Astrocyte (in vitro differentiated cells and primary cell): ENCODE measurements at regions not wholly inside any gene's neighbourhood (a gene's known extent, or its start where the extent isn't known, plus 50 kb on each side); places are given as distances from the start of the nearest gene placed in this dataset.

Source experiments
- DNase-seq: peaks from one replicate; pipeline ENCODE4 v3.0.0-alpha.2; 2010; ENCODE audit warnings: low read depth
- FAIRE-seq: peaks from 2 replicates; lab custom pipeline; 2011; peaks lifted over from hg19 to GRCh38; lab: Jason Lieb, UNC
- H2AFZ ChIP-seq: 2 replicates; pipeline ENCODE4 v1.6.0; 2012; ENCODE audit warnings: low read depth, low read length, inconsistent platforms
- H3K27ac ChIP-seq: 2 replicates; pipeline ENCODE4 v1.5.1; 2011; ENCODE audit warnings: low read depth, low read length, inconsistent platforms
- H3K27me3 ChIP-seq: 2 replicates; pipeline ENCODE4 v1.6.0; 2011; ENCODE audit warnings: low read length, inconsistent platforms; ENCODE audit not compliant: insufficient read depth
- H3K36me3 ChIP-seq: 2 replicates; pipeline ENCODE4 v1.5.1; 2011; ENCODE audit warnings: low read length, inconsistent platforms; ENCODE audit not compliant: insufficient read depth
- H3K4me1 ChIP-seq: 2 replicates; pipeline ENCODE4 v1.5.1; 2011; ENCODE audit warnings: low read length, inconsistent platforms; ENCODE audit not compliant: insufficient read depth
- H3K4me2 ChIP-seq: 2 replicates; pipeline ENCODE4 v1.6.0; 2012; ENCODE audit warnings: low read length, inconsistent platforms
- H3K4me3 ChIP-seq: 2 replicates; pipeline ENCODE4 v1.5.1; 2011; ENCODE audit warnings: low read depth, mild to moderate bottlenecking, low read length, inconsistent platforms; ENCODE audit not compliant: insufficient read depth
- H3K79me2 ChIP-seq: 2 replicates; pipeline ENCODE4 v1.6.0; 2012; ENCODE audit warnings: mild to moderate bottlenecking, low read length, inconsistent platforms; ENCODE audit not compliant: insufficient read depth
- H3K9ac ChIP-seq: 2 replicates; pipeline ENCODE4 v1.6.0; 2012; ENCODE audit warnings: mild to moderate bottlenecking, low read length, inconsistent platforms
- H3K9me3 ChIP-seq: 2 replicates; pipeline ENCODE4 v1.5.1; 2012; ENCODE audit warnings: low read depth, mild to moderate bottlenecking, low read length, inconsistent platforms; ENCODE audit not compliant: insufficient read depth
- H4K20me1 ChIP-seq: 2 replicates; pipeline ENCODE4 v1.6.0; 2012; ENCODE audit warnings: low read length, inconsistent platforms; ENCODE audit not compliant: insufficient read depth
- H3K27ac Mint-ChIP-seq: one replicate; pipeline ENCODE4 v1.8.0; 2021; ENCODE audit warnings: mild to moderate bottlenecking, mixed read lengths; ENCODE audit not compliant: unreplicated experiment
- H3K27me3 Mint-ChIP-seq: one replicate; pipeline ENCODE4 v1.8.0; 2021; ENCODE audit warnings: low read depth, mixed read lengths; ENCODE audit not compliant: unreplicated experiment
- H3K36me3 Mint-ChIP-seq: one replicate; pipeline ENCODE4 v1.8.0; 2021; ENCODE audit warnings: low read depth, mixed read lengths; ENCODE audit not compliant: unreplicated experiment
- H3K4me1 Mint-ChIP-seq: one replicate; pipeline ENCODE4 v1.8.0; 2021; ENCODE audit warnings: low read depth, mixed read lengths; ENCODE audit not compliant: unreplicated experiment
- H3K4me3 Mint-ChIP-seq: one replicate; pipeline ENCODE4 v1.8.0; 2021; ENCODE audit warnings: mild to moderate bottlenecking, moderate library complexity, mixed read lengths; ENCODE audit not compliant: unreplicated experiment
- H3K9me3 Mint-ChIP-seq: one replicate; pipeline ENCODE4 v1.8.0; 2021; ENCODE audit warnings: mild to moderate bottlenecking, mixed read lengths; ENCODE audit not compliant: unreplicated experiment
- CTCF ChIP-seq: IDR thresholded peaks from 2 replicates; pipeline ENCODE4 v1.5.1; 2011; ENCODE audit warnings: low read depth, mild to moderate bottlenecking, inconsistent platforms, low read length, moderate library complexity; ENCODE audit not compliant: insufficient read depth
- EZH2 ChIP-seq: IDR thresholded peaks from 2 replicates; pipeline ENCODE4 v1.6.1; 2012; ENCODE audit warnings: mild to moderate bottlenecking, low read length, inconsistent platforms; ENCODE audit not compliant: insufficient read depth

GRCh38 chr5:163889369-163889768, 383.9 kb downstream of the MAT2B start:
- DNase-seq, result peak; percentile 83
- no peak overlapping the region for H3K4me3 Mint-ChIP-seq

GRCh38 chr5:163890261-163890660, 384.8 kb downstream of the MAT2B start:
- FAIRE-seq, result no peak
- Histone ChIP-seq H3K79me2 (no peaks in the 10 kb centered on the region), H3K4me2 (no peak overlapping the region), H4K20me1 (no peaks in the 10 kb centered on the region), H3K36me3 (no peaks in the 10 kb centered on the region), H3K9me3 (no peaks in the 10 kb centered on the region), H3K27ac (no peak overlapping the region), H3K9ac (no peak overlapping the region), H3K27me3 (no peaks in the 10 kb centered on the region), H3K4me1 (no peaks in the 10 kb centered on the region), H2AFZ (no peak overlapping the region), H3K4me3 (no peak overlapping the region)
- Mint-ChIP-seq H3K27ac (no peak overlapping the region), H3K27me3 (no peaks in the 10 kb centered on the region), H3K4me3 (no peak overlapping the region), H3K36me3 (no peaks in the 10 kb centered on the region), H3K9me3 (peaks cover 3% of the 10 kb centered on the region), H3K4me1 (peaks cover 13% of the 10 kb centered on the region)
- TF ChIP-seq EZH2 (no peak), CTCF (no peak)
- peak; percentile 67 for DNase-seq

More at GRCh38 chr5:163889369-163889768, 383.9 kb downstream of the MAT2B start:
- peaks cover 9% of the 10 kb centered on the region for H3K4me1 Mint-ChIP-seq
- Histone ChIP-seq H3K4me3 (no peak overlapping the region), H3K9ac (no peak overlapping the region), H3K4me2 (peak overlapping the region; percentile 16), H3K27me3 (no peaks in the 10 kb centered on the region), H3K9me3 (no peaks in the 10 kb centered on the region), H4K20me1 (no peaks in the 10 kb centered on the region), H3K27ac (no peak overlapping the region), H3K79me2 (no peaks in the 10 kb centered on the region), H2AFZ (no peak overlapping the region), H3K36me3 (no peaks in the 10 kb centered on the region), H3K4me1 (no peaks in the 10 kb centered on the region)
- FAIRE-seq, result peak; percentile 20
- H3K36me3 Mint-ChIP-seq, result no peaks in the 10 kb centered on the region
- H3K27me3 Mint-ChIP-seq, result no peaks in the 10 kb centered on the region
- no peak overlapping the region for H3K27ac Mint-ChIP-seq
- peaks cover 3% of the 10 kb centered on the region for H3K9me3 Mint-ChIP-seq
- TF ChIP-seq CTCF (no peak), EZH2 (no peak)

- Histone ChIP-seq H2AFZ (no peak overlapping the region), H3K9me3 (no peaks in the 10 kb centered on the region), H3K9ac (no peak overlapping the region), H4K20me1 (no peaks in the 10 kb centered on the region), H3K27me3 (no peaks in the 10 kb centered on the region), H3K4me1 (no peaks in the 10 kb centered on the region), H3K27ac (no peak overlapping the region), H3K79me2 (no peaks in the 10 kb centered on the region), H3K36me3 (no peaks in the 10 kb centered on the region), H3K4me2 (no peak overlapping the region), H3K4me3 (no peak overlapping the region)
- FAIRE-seq, result peak; percentile 5
- TF ChIP-seq CTCF (no peak), EZH2 (no peak)
- Mint-ChIP-seq H3K4me1 (peaks cover 13% of the 10 kb centered on the region), H3K9me3 (peaks cover 6% of the 10 kb centered on the region), H3K27me3 (no peaks in the 10 kb centered on the region), H3K36me3 (no peaks in the 10 kb centered on the region), H3K4me3 (no peak overlapping the region), H3K27ac (no peak overlapping the region)
- peak; percentile 42 for DNase-seq
Observed at GRCh38 chr5:163893281-163893680, 387.9 kb downstream of the MAT2B start.
